ENCODE measurements at regions not wholly inside any gene's neighbourhood (a gene's known extent, or its start where the extent isn't known, plus 50 kb on each side); places are given as distances from the start of the nearest gene placed in this dataset.

DNA sequence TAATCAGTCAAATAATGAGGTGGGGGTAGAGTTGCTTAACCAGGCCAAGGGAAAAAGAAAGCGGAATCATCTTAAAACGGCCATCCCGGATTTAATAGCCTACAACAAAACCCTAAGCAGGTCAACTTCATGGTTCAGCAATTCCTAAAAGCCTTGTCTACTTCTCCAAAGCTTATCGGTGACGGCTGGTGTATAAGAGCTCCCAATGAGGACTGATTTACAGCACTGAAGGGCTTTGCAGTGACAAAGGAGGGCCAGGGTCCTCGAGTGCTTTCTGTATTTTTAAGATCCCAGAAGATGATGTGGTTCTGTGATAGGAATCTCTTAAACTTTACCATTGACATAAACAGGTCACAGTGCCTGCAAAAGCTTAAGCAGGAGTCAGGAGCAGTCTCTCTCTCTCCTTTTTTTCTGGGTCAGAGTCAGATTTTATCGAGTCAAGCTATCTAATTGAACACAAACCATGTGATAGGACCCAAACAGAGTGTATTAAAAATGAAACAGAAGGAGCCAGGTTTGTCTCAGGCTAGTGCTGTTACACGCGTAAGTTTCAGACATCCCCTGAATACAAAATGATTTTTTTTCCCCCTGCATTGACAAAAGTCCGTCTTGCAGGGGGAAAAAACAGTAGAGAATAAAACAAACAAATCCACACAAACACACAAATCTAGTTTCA, 663.6 kb upstream of the ZNF608 start:
- TF ChIP-seq, protein P1, sequence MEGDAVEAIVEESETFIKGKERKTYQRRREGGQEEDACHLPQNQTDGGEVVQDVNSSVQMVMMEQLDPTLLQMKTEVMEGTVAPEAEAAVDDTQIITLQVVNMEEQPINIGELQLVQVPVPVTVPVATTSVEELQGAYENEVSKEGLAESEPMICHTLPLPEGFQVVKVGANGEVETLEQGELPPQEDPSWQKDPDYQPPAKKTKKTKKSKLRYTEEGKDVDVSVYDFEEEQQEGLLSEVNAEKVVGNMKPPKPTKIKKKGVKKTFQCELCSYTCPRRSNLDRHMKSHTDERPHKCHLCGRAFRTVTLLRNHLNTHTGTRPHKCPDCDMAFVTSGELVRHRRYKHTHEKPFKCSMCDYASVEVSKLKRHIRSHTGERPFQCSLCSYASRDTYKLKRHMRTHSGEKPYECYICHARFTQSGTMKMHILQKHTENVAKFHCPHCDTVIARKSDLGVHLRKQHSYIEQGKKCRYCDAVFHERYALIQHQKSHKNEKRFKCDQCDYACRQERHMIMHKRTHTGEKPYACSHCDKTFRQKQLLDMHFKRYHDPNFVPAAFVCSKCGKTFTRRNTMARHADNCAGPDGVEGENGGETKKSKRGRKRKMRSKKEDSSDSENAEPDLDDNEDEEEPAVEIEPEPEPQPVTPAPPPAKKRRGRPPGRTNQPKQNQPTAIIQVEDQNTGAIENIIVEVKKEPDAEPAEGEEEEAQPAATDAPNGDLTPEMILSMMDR (IDR thresholded peaks at IDR 0.05), result no peak
- no peak for TF ChIP-seq EZH2 (IDR thresholded peaks at IDR 0.05)
